ENCODE measurements at regions not wholly inside any gene's neighbourhood (a gene's known extent, or its start where the extent isn't known, plus 50 kb on each side); places are given as distances from the start of the nearest gene placed in this dataset.
"Not testable (repeated sequence)": the region's sequence is repeated elsewhere in the genome, so short reads cannot be mapped to it uniquely, and the experiment has no call there.

GRCh38 chr4:9679704-9680478, 101.5 kb upstream of the DRD5 start (continued):
- TF ChIP-seq NR2C1 (IDR thresholded peaks at IDR 0.05): no peak

- H3K4me2 ChIP-seq (ENCODE audit: control insufficient read depth, insufficient read depth); H3K9ac ChIP-seq (ENCODE audit: control insufficient read depth, insufficient read depth, low read length); H3K27me3 ChIP-seq (replicated peaks in 1 of 2; ENCODE audit: control insufficient read depth in 2 of 2, insufficient read depth in 2 of 2, low read length in 1 of 2); BruUV-seq (replicated peaks); H2AFZ ChIP-seq (ENCODE audit: control insufficient read depth, low read depth, low read length); POLR2A ChIA-PET; H3K4me1 ChIP-seq (ENCODE audit: control insufficient read depth, insufficient read depth, low read length); in situ Hi-C loops (cut with MboI); H3K27ac ChIP-seq (ENCODE audit: control insufficient read depth, insufficient read depth); H3K36me3 ChIP-seq (ENCODE audit: control insufficient read depth in 2 of 2, insufficient read depth in 2 of 2, low read length in 1 of 2); H3K4me3 ChIP-seq; H4K20me1 ChIP-seq (ENCODE audit: control insufficient read depth, insufficient read depth); CTCF ChIA-PET; DNase-seq (ENCODE audit: low read depth, low spot score); SMC1A ChIA-PET (ENCODE audit: uncharacterized antibody, unreplicated experiment); RAD21 ChIA-PET (ENCODE audit: unreplicated experiment); ATAC-seq; intact Hi-C loops (cut with micrococcal nuclease; ENCODE audit: unreplicated experiment); H3K9me3 ChIP-seq (replicated peaks; ENCODE audit: control insufficient read depth, insufficient read depth, low read length); H3K79me2 ChIP-seq (ENCODE audit: control insufficient read depth, insufficient read depth, low read length); FAIRE-seq: not testable (repeated sequence)
- WGBS (ENCODE audit: insufficient coverage, insufficient replicate concordance, low lambda C conversion rate, missing lambda C conversion rate): 15% methylated on average over 5 of the region's 5 CpGs
These were observed 98.3 kb upstream of the DRD5 start for GRCh38 chr4:9683174-9683573.

- not testable (repeated sequence) for FAIRE-seq; BruUV-seq (replicated peaks)
- 7% methylated on average over 5 of the region's 5 CpGs for WGBS (ENCODE audit: insufficient coverage, insufficient replicate concordance, low lambda C conversion rate, missing lambda C conversion rate)
These were observed 96.4 kb upstream of the DRD5 start for GRCh38 chr4:9685016-9685415.

More at GRCh38 chr4:9685016-9685415, 96.4 kb upstream of the DRD5 start:
- DNase-seq (ENCODE audit: low read depth, low spot score); H3K4me3 ChIP-seq; ATAC-seq; H4K20me1 ChIP-seq (ENCODE audit: control insufficient read depth, insufficient read depth); H3K27ac ChIP-seq (ENCODE audit: control insufficient read depth, insufficient read depth); H3K4me1 ChIP-seq (ENCODE audit: control insufficient read depth, insufficient read depth, low read length); H2AFZ ChIP-seq (ENCODE audit: control insufficient read depth, low read depth, low read length); H3K27me3 ChIP-seq (replicated peaks in 1 of 2; ENCODE audit: control insufficient read depth in 2 of 2, insufficient read depth in 2 of 2, low read length in 1 of 2); H3K79me2 ChIP-seq (ENCODE audit: control insufficient read depth, insufficient read depth, low read length); CTCF ChIA-PET; H3K36me3 ChIP-seq (ENCODE audit: control insufficient read depth in 2 of 2, insufficient read depth in 2 of 2, low read length in 1 of 2); H3K9ac ChIP-seq (ENCODE audit: control insufficient read depth, insufficient read depth, low read length); intact Hi-C loops (cut with micrococcal nuclease; ENCODE audit: unreplicated experiment); H3K4me2 ChIP-seq (ENCODE audit: control insufficient read depth, insufficient read depth); RAD21 ChIA-PET (ENCODE audit: unreplicated experiment); SMC1A ChIA-PET (ENCODE audit: uncharacterized antibody, unreplicated experiment); H3K9me3 ChIP-seq (replicated peaks; ENCODE audit: control insufficient read depth, insufficient read depth, low read length); in situ Hi-C loops (cut with MboI); POLR2A ChIA-PET: not testable (repeated sequence)
